ENCODE measurements at regions not wholly inside any gene's neighbourhood (a gene's known extent, or its start where the extent isn't known, plus 50 kb on each side); places are given as distances from the start of the nearest gene placed in this dataset.
"Not testable (repeated sequence)": the region's sequence is repeated elsewhere in the genome, so short reads cannot be mapped to it uniquely, and the experiment has no call there.

GRCh38 chr17:13442361-13442760 lies 159.4 kb downstream of the HS3ST3A1 start:
- no peak for DNase-seq

GRCh38 chr17:13441873-13442272 lies 159.9 kb downstream of the HS3ST3A1 start:
- no peak for DNase-seq

GRCh38 chr17:13437966-13438779 lies 163.6 kb downstream of the HS3ST3A1 start:
- DNase-seq, result no peak

- no peak for DNase-seq
Observed at GRCh38 chr17:13435230-13435629, 166.5 kb downstream of the HS3ST3A1 start.

- DNase-seq, result no peak
Observed at GRCh38 chr17:13429201-13429600, 172.5 kb downstream of the HS3ST3A1 start.

GRCh38 chr17:13428611-13429042 lies 173.1 kb downstream of the HS3ST3A1 start:
- DNase-seq, result no peak

GRCh38 chr17:13426991-13427390 lies 174.7 kb downstream of the HS3ST3A1 start:
- no peak for DNase-seq

GRCh38 chr17:13425390-13425789 lies 176.3 kb downstream of the HS3ST3A1 start:
- no peak for DNase-seq

GRCh38 chr17:13421581-13422130 lies 180.1 kb downstream of the HS3ST3A1 start:
- DNase-seq, result no peak

- DNase-seq, result no peak
Observed at GRCh38 chr17:13420878-13421277, 180.9 kb downstream of the HS3ST3A1 start.

GRCh38 chr17:13420418-13420826 lies 181.3 kb downstream of the HS3ST3A1 start:
- no peak for DNase-seq

GRCh38 chr17:13419676-13420075 lies 182.1 kb downstream of the HS3ST3A1 start:
- no peak for DNase-seq

GRCh38 chr17:13418891-13419290 lies 182.8 kb downstream of the HS3ST3A1 start:
- DNase-seq, result no peak

- no peak for DNase-seq
Observed at GRCh38 chr17:13417381-13417950, 184.3 kb downstream of the HS3ST3A1 start.

- DNase-seq, result no peak
Observed at GRCh38 chr17:13416748-13417363, 184.9 kb downstream of the HS3ST3A1 start.

- DNase-seq, result no peak
Observed at GRCh38 chr17:13415871-13416416, 185.8 kb downstream of the HS3ST3A1 start.

GRCh38 chr17:13415200-13415599 lies 186.5 kb downstream of the HS3ST3A1 start:
- not testable (repeated sequence) for DNase-seq

GRCh38 chr17:13413001-13413400 lies 188.7 kb downstream of the HS3ST3A1 start:
- no peak for DNase-seq

GRCh38 chr17:13410874-13411273 lies 190.9 kb downstream of the HS3ST3A1 start:
- DNase-seq, result no peak

GRCh38 chr17:13410214-13410613 lies 191.5 kb downstream of the HS3ST3A1 start:
- no peak for DNase-seq

GRCh38 chr17:13409455-13409854 lies 192.3 kb downstream of the HS3ST3A1 start:
- no peak for DNase-seq

- no peak for DNase-seq
Observed at GRCh38 chr17:13407381-13407780, 194.3 kb downstream of the HS3ST3A1 start.

GRCh38 chr17:13405807-13406206 lies 195.9 kb downstream of the HS3ST3A1 start:
- DNase-seq, result no peak
